ENCODE measurements at regions not wholly inside any gene's neighbourhood (a gene's known extent, or its start where the extent isn't known, plus 50 kb on each side); places are given as distances from the start of the nearest gene placed in this dataset.

DNA sequence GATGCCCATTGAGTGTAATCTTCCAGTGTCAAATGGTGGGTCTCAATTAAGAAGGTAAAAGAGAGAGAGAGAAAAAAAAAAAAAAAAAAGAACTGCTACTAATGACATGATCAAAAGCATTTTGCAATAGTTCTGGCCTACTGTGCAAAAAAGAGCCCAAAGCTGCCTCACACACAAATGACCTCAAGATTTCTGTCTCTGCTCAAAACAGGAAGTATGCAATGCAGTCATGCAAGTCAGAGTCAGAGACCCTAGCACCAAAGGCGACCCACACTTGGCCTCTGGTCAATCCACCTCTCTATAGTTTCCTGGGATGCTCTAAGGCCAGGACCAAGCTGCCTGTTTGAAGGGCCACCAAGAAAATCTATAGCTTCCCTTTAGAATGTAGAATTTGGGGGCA is 323.5 kb downstream of the VPS13C start:
- DNase-seq, result no peak

DNA sequence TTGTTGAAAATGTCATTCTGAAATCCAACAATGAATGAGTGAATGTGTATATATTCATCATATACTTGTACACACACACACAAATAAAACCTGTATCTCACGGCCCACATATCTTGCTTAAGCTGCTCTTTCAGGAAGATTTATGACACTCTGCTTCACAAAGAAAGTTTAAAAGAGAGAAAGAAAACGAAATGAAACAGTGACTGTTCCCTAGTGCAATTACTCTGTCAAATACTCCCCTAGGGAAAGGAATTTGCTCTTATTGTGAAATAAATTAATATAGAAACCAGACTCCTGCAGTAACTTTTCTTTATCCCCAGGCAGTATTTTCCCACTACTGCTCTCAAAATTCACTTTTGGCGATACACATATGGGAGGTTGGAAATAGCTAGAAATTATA is 329.1 kb downstream of the VPS13C start:
- peak; percentile 1 for DNase-seq

DNA sequence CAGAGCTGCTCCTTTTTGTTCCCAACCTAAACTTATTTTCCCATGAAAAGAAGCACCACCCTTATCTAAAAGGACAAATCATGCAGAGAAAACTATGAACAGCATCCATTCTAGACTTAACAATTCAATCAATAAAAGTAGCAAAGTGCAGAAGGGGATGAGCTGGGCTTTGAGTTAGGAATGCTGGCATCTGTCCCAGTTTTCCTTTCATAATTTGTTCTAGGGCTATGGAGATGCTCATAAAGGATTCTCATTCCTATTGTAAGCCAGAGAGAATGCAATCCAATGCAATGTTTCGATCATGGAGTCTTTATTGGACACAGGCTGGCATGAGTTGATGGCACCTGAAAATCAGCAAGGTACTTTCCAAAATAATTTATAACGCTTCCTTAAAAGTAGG is 330.6 kb downstream of the VPS13C start:
- DNase-seq, result no peak

DNA sequence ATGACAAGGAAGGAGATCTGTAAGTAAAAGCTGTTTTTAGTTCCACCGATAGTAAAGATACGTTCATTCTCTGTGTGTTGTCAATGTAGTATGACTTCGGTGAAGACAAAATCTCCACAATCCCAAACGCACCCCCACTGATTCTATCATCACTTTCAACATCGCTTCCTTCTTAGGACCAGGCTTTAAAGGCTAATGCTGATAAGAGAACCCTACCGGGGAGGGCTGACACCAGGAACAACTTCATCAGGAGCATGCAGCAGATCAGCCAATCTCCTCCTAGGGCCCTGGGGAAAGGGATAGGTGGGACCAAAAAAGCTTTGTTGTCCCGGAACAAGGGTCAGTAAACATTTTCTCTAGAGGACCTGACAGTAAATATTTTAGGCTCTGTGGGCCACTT is 334.1 kb downstream of the VPS13C start:
- no peak for DNase-seq

DNA sequence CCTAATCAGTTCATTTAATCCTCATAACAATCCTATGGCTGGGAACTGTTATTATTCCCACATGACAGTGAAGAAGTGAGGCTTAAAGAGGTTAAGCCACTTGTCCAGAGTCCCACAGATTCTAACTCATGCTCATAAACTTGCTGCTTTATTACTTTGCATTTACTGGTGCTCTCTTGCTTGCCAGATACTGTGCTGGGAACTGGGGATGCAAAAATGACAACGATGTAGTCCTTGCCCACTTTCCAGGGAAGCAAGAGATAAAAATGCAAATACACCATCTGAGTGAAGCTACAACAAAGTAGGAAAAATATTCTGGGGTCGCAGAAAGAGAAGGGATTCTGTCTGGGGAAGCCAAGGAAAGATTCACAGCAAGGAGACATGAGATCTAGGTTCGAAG is 335.0 kb downstream of the VPS13C start:
- no peak for DNase-seq

DNA sequence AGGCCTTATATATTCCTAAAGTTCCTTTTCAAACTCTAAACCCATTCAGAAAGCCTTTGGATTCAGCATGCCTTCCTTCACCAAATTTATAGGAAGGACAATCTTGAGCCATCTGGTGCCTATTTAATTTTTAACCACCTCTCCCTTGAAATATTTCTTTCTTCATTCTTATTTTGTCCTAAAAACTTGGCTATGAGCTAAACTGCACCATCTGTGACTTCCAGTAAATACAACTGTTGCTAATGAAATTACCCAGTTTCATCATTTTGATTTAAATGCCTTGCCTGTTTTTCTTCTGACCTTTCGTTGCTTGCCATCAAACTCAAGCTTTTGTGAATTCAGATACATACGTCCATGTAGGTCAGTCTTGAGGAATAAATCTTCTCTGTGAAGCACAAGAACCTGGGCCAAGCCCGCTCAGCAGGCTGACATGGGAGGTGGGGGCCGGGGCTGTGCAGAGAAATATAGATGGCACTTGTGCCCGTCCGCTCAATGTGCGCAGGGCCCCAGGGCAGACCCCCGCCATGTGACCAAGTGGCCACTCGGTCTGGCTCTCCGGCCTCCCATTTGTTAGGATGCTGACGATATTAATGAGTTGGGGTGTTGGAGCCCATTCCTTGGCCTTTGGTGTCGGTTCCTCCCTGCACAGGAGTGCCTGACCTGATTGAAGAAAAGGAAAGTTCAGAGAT is 335.9 kb downstream of the VPS13C start:
- DNase-seq, result no peak

DNA sequence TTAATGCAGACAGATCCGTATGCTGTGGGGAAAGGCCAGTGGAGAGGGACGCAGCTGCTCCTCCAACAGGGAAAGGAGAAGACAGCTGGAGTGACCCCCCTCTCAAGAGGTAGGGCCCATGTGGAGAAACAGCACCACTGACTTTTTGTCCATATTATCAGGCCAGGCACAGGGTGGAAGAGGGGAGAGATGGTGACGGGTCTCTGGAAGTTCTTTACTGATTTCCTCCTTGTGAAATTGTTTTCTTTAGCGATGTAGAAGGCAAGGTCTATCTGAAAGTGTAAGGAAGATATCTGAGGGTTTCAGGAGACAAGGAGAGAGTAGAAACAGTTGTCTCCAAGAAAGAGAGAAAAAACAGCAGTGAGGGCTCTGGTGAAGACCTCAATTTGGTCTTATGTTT is 338.8 kb downstream of the VPS13C start:
- no peak for DNase-seq

DNA sequence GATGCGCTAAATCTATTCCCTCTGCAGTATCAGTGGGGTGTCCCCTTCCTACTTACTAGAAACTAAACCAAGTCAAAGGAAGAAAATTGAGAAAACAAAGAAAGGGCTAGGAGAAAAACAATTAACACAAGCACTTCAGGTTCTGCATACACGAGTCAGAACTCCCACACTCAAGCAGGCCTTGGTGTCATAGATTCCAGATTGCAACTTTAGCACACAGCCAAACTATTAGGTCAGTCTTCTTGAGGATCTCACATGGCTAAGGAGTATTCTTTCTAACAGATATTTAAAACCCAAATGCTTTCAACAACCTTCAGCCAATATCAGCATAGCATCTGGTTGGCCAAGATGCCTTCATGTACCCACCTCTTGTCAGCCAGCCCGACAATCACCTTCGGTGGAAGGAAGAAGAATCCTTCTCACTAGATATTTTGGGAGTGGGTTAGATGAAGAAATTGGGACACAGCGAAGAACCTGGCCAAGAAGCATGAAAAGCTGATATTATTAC is 340.0 kb downstream of the VPS13C start:
- no peak for DNase-seq

DNA sequence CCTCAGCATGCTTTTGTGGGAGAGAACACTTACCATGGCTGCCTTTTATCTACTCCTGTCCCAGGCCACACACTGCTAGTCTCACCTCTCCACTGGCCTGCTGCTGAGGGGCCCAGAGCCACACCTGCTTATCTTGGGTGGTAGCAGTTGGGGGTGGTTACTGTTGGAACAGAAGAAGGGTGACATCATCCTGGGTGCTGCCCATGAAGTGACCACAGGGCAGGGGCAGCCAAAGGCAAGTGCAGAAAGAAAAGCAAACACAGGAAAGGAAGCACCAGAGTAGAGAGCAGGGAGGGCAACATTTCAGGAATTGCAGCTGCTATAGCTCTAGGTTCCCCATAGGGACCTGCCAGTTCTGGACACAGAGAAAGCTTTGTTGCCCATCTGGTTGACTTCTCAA is 345.2 kb downstream of the VPS13C start:
- peak; percentile 9 for DNase-seq

DNA sequence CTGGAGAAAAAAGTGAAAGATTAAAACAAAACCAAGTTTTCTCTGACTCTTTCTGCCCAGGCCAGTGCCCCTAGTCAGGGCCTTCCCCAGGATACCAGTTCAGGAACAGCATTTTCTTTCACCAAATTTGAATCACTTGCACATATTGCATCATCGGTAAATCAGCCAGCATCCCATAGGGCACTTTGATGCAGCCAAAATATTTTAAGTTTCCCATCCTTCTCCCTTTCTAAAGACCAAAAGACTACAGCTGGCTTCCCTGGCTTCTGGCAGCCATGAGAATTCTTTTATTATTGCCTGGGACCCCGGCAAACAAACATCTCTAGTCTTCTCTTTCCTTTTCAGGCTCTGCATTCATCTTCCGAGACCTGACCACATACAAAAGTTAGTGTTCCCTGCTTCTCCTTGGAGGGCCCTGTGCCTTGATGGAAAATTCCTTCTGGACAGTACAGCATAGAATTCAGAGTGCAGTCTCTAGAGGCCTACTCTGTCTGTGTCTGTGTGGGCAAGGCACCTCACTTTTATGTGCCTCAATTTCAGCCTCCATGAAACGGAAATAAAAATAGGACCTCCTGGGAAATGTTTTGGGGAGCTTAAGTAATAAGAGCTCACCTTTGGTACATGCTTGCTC is 348.0 kb downstream of the VPS13C start:
- no peak for DNase-seq

DNA sequence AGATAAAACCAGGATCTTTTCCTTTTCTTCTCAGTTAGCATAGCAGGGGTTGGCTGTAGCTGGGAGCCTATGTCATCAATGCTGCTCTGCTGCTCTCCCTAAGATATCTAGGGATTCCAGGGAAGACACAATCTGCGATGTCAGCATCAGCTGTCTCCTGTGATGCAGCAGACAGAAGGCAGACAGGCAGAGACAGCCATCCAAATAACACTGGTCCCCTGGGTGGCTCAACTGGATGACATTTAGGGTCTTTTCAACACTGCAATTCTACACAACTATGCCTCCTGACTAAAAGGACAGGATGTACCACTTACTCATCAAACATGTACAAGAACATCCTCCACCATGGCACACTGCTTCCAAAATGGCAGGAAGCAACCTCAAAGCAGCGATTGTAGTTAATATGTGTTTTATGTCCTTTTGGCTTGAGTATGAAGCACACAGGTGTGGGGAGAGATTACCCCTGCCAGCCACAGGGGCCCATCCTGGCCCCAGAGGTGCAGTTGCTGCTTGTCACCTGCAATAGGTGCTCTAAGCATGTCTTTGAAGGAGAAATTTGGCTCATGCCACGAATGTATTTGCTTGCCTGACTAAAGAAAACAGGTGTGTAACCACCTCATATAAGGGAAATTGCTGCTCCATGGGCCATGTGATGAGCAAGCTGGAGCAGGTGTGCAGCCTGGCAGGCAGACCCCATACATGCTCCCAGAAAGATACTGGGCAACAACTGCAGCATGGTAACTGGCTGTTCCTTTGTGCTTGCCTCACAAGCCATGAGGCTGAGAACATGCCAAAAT is 357.8 kb downstream of the VPS13C start:
- no peak for DNase-seq

DNA sequence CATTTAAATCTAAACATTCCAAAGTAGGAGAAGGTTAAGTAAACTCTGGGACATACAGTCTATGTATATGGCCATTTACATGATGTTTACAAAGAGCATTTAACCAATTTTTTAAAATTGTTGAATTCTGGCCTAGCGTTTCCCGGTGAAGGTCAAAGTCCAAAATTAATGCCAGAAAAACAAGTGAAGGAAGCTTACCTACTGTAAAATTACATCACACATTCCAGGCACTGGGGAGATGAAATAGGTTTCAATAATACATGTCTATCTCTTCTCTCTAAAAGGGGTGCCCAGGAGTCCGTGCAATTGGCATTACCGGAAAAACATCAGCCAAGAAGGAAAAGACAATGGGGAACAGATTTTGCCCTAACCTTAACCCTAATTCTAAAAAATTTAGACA is 358.8 kb downstream of the VPS13C start:
- DNase-seq, result no peak

DNA sequence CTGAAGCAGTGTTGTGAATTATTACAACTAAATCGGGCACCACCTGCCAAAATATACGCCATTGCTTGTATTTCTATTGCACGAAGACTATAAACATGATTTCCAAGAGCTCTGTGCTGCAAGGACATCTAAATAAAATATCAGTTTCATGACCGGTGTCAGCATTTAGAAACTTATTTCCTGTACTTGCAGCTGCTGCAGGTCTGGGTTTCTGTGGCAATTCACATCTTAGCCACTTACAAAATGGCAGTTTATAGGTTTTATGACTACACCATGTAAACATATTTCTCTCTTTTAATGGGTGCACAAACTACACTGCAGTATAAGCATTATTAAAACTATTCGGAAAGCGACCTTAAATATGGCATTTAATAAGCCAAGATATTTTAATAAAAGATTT is 359.4 kb downstream of the VPS13C start:
- DNase-seq, result no peak

DNA sequence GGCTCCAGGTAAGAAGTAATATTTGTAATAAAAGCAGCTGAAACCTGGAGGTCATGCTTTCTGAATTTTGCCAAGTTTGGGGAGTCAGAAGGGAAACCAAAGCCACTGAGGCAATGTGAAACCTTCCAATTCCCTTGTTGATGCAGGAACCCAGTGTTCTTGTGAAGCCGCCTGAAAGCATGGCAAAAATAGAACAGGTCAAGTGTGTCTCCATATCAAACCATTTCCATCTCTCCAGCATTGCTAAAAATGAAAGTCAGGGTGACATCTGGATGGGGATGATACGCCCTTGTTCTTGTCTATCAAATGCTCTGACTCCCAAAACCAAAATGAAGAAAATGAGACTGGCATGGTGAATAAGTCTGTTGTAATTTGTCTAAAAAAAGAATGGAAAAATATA is 362.5 kb downstream of the VPS13C start:
- no peak for DNase-seq

DNA sequence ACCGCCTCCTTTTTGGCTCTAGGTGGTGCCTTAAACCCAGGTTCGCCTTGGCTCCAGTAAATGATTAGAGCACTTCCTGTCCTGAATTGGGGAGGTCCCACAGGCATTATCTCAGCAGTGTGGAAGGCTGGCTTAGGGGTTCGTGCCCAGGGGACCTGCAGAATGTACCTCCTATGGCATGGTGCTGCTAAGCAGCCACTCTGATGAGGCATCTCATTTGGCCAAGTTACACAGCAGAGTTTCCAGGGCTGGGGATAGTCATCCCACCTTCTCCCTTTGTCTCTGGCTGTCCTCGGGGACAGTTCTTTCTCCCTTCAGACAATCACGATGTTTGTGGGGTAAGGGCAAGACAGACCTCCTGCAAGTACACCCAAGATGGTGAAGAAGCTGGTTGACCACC is 371.2 kb downstream of the VPS13C start:
- no peak for DNase-seq

DNA sequence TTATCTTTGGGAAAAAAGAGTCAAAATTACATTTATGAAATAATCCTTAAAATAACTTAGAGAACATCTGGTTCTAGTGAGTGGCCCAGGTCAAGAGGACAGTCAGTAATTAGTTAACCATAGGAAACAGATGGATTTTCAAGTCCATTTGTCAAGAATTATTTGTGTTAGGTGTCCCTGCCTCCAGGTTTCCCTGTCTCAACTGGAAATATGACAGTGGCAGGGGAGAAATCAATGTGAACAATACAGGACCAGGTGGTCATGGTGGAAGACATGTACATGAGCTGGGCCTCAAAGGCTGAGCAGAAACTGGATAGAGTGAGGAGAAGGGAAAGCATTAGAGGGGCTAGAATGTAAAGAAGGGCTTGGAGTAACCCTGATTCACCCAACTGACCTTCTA is 372.6 kb downstream of the VPS13C start:
- no peak for DNase-seq

DNA sequence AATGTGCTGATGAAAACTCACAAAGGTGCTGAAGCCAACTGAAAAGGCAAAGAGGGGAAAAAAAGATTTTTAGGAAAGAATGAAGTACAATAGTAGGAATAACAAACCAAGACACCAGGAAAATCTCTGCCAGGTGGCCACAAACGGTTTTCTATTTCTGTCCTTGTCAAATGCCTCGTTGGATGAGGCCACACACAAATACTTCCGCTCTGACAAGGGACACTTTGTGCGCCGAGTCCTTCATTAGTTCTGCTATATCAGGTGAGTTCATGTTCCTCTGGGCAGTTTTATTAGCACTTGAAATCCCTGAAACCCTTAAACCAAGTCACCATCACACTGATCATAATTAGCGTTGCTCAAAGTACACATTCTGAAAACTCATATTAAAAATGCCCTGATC is 373.1 kb downstream of the VPS13C start:
- DNase-seq, result no peak

DNA sequence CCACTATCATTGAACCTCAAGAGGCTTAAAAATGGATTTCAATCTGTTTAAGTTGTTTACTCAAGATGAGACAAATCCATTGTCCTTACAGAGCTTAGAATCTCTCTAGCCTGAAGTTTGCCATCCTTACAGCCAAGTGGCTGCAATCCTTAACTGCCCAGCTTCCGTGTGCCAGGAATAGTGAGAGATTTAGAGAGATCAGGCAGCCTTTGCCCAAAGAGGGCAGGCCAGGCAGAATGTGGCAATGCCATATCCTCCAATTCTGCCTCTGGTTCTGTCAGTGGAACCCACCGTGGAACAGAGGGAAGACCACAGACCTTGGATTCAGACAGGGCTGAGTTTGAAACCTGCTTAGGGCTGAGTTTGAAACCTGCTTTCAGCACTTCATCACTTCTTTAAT is 374.3 kb downstream of the VPS13C start:
- DNase-seq, result no peak

DNA sequence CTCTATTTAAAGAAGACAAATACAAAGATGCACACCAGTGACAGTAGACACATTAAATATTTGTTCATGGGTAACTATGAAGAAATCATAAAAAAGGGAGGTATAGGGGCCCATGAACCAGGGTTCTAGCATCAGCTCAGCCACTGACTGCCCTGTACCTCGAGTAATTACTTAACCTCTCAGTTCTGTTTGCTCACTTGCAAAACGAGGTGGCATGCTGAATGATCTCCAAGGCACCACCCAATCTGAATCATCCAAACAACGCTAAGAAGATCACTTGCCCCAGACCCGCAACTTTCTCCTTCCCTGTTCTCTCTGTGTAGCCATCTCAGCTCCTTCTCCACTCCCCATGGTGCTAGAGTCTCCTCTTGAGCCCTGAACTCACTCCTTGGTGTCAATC is 374.7 kb downstream of the VPS13C start:
- no peak for DNase-seq

DNA sequence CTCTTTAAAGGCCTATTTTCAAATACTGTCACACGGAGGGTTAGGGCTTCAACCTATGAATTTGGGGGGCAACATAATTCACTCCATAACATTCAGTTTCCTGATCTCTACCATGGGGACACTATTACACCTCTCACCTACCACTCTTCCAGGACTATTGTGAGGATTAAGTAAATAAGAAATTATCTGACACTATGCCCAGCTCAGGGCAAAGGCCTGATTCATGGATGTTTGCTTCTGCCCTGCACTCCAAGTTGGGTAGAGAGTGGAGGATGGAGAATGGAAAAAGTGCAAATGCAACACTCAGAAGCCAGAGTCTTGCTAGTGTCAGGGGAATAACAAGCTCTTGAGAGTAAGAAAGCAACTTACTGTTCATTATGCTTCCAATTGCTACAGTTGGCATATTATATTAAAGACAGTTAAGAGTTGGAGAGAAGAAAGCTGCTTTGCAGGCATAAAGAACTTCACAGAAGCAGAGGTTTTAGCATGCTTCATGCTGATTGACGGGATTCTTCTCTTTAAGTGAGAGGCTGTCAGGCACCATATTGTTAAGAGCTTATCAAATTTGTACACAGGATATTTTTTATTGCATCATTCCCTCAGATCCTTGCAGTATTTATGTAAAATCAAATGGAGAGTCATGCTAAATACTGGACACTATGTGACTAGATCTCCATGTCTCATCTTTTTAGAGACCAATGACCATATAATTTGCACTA is 375.3 kb downstream of the VPS13C start:
- no peak for DNase-seq

DNA sequence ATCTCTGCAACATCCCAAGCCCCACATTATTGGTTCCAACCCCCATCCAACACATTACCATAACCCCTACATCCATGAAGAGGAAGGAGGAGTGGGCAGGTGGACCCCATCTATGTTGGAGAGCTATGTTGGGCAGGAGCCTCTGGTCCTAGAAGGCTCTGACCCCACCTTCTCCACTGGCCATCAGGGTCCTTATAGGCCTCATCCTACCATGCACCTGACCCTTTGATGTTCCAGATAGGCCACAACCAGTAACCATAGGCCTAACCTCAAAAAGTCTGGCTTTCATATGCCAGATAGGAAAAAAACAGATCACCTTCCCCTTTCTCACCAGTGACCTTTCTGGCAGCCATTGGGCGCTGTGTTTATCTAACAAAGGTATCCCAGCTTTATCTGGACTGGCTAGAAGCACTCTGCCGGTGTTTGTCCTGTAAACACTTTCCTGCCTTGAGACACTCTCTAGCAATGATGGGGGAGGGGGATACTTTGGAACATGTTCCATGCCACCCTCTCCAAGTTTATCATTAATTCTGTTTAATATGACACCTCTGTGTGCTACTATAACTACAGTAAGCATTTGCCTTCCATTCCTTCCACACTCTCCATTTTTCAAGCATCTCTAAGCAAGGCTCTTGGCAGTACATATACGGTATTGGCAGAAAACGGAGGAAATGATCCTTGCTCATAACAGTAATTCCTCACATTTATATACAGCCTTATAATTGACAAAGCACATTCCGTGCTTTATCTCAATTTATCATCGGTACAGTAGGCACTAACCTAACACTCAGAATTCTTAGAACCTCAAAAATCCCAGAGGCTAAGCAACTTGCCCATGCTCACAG is 377.1 kb downstream of the VPS13C start:
- DNase-seq, result no peak

DNA sequence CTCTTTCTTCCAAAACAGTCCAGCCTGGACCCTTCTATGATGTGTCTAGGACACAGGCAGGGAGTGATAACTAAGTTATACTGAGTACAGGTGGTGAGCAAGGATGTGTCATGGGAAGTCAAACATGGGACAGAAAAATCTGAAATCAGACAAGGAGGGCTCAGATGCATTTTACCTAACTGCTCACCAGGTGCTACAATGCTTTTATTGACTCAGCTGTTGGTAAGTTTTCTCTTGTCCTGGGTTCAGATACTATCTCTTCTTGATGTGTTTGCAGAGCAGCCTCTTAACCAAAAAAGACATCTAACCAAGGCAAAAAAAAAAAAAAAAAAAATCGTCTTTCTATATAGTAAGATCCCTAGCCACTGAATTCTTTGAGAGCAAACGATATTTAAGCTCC is 378.6 kb downstream of the VPS13C start:
- DNase-seq, result no peak

DNA sequence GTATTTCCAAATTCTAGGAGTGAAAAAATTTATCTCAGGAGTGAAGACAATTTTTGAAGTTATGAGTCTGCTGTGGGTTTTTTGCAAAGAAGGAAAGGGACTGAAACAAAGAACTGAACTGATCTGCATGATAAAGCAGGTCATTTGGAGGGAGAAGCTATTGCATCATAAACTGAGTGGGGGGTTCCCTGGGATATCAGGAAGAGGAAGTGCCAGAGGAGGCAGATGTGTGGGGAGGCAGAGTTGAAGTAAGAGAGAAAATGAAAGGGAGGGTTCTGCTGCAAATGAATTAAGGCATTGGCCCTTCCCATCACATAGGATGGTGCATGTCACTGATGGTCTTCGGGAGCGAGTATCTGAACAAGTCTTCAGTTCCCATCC is 379.2 kb downstream of the VPS13C start:
- no peak for DNase-seq

Data from kidney glomerular epithelial cell (primary cell).